Transverse colon (tissue), 4 donors: ENCODE measurements at regions not wholly inside any gene's neighbourhood (a gene's known extent, or its start where the extent isn't known, plus 50 kb on each side); places are given as distances from the start of the nearest gene placed in this dataset.

Source experiments
- DNase-seq: peaks from one replicate; pipeline ENCODE4 v3.0.0-alpha.2; 2019
- H3K27ac ChIP-seq, 4 donors: fragments of 200-600 bp; sonication (generic); 2 replicates each; pipeline ENCODE4 v1.5.1; 2016 to 2018; ENCODE audit warnings: inconsistent platforms in 4 of 4
- H3K27me3 ChIP-seq: fragments of 200-600 bp; sonication (generic); 2 replicates; pipeline ENCODE4 v1.5.1; 2017; ENCODE audit warnings: inconsistent platforms
- H3K36me3 ChIP-seq, 4 donors: fragments of 200-600 bp; sonication (generic); 2 replicates each; pipeline ENCODE4 v1.5.1; 2017 to 2019; ENCODE audit warnings: inconsistent platforms in 4 of 4
- H3K4me1 ChIP-seq, 4 donors: fragments of 200-600 bp; sonication (generic); 2 replicates each; pipeline ENCODE4 v1.5.1; 2017 to 2020; ENCODE audit warnings: inconsistent platforms in 4 of 4
- H3K4me3 ChIP-seq, 4 donors: fragments of 200-600 bp; sonication (generic); 1 replicate in 1 of 4; 2 replicates in 3 of 4; pipeline versions ENCODE4 v1.5.1 to v1.6.1; 2017 to 2019; ENCODE audit warnings: inconsistent platforms in 4 of 4
- H3K9me3 ChIP-seq, 2 donors: fragments of 200-600 bp; sonication (generic); 2 replicates each; pipeline ENCODE4 v1.5.1; 2017 to 2019; ENCODE audit warnings: inconsistent platforms in 2 of 2
- CTCF ChIP-seq, 5 experiments: fragments of 200-600 bp in 3 of 5; fragments of 450-650 bp in 2 of 5; sonication (generic) in 3 of 5; IDR thresholded peaks; 1 replicate in 2 of 5; 2 replicates in 3 of 5; pipeline ENCODE4 v1.5.1; 2016 to 2017; ENCODE audit warnings: antibody characterized with exemption in 5 of 5, inconsistent platforms in 3 of 5, mild to moderate bottlenecking in 2 of 5, moderate library complexity in 1 of 5
- EP300 ChIP-seq: sonication (generic); formaldehyde crosslinking; IDR thresholded peaks from one replicate; pipeline ENCODE4 v1.6.1; 2017; ENCODE audit warnings: antibody characterized with exemption, low read depth
- POLR2A ChIP-seq: fragments of 450-650 bp; IDR thresholded peaks from one replicate; pipeline ENCODE4 v1.6.1; 2016; ENCODE audit warnings: antibody characterized with exemption, mild to moderate bottlenecking, moderate library complexity
- POLR2AphosphoS5 ChIP-seq, 3 donors: sonication (generic); formaldehyde crosslinking; IDR thresholded peaks; one replicate each; pipeline ENCODE4 v1.6.1; 2016; ENCODE audit warnings: antibody characterized with exemption in 3 of 3
- WGBS, 2 donors: methylation state at CpG; one replicate each; pipeline ENCODE4 v1.1.5; 2018; ENCODE audit warnings: low coverage in 1 of 2; 5-methylcytosine and 5-hydroxymethylcytosine counted together
- in situ Hi-C, 4 donors: fragments of 200-750 bp; cut with MboI; loops; one replicate each; pipeline versions ENCODE4 v1.15.0 to v1.15.1; 2017; ENCODE audit warnings: low sequenced_read_pairs in 3 of 4, low pct_ligation_motif_present in 1 of 4, low pct_unique_long_range_greater_than_20kb in 1 of 4
- intact Hi-C: fragments of 100-400 bp; cut with DNase I; formaldehyde crosslinking; loops from one replicate; pipeline ENCODE4 v1.15.1; 2023; ENCODE audit warnings: low total_unique reads

GRCh38 chr1:200272481-200273068, 137.3 kb downstream of the ZNF281 start:
- H3K9me3 ChIP-seq = no peaks in the 10 kb centered on the region

GRCh38 chr1:200269256-200269655, 140.6 kb downstream of the ZNF281 start:
- Histone ChIP-seq H3K27ac (no peak overlapping the region), H3K4me3 (no peak overlapping the region), H3K9me3 (no peaks in the 10 kb centered on the region), H3K27me3 (no peaks in the 10 kb centered on the region), H3K4me1 (no peaks in the 10 kb centered on the region), H3K36me3 (no peaks in the 10 kb centered on the region)
- DNase-seq = no peak
- in situ Hi-C loops (no loop called here), intact Hi-C loops (no loop called here)
- WGBS, 2 donors = 94 to 100% methylated on average over 1 of the region's 1 CpG
- TF ChIP-seq POLR2AphosphoS5 (IDR thresholded peaks at IDR 0.05) (no peak), CTCF (IDR thresholded peaks at IDR 0.05) (no peak), POLR2A (no peak), EP300 (no peak)

More at GRCh38 chr1:200272481-200273068, 137.3 kb downstream of the ZNF281 start:
- H3K27me3 ChIP-seq = no peaks in the 10 kb centered on the region
- in situ Hi-C loops (no loop called here), intact Hi-C loops (no loop called here)
- H3K4me1 ChIP-seq = peaks cover 0 to 10% (median 0%) of the 10 kb centered on the region in 4 donors
- 94 to 98% methylated on average over 3 to 4 of the region's 4 CpGs for WGBS, 2 donors
- H3K36me3 ChIP-seq = no peaks in the 10 kb centered on the region
- no peak overlapping the region for H3K27ac ChIP-seq
- no peak overlapping the region for H3K4me3 ChIP-seq
- TF ChIP-seq POLR2A = no peak
- TF ChIP-seq POLR2AphosphoS5 (IDR thresholded peaks at IDR 0.05) = no peak
- TF ChIP-seq EP300 = no peak
- TF ChIP-seq CTCF (IDR thresholded peaks at IDR 0.05) = no peak
- DNase-seq = no peak

- in situ Hi-C loops = no loop called here
- intact Hi-C loops = no loop called here
Measured at GRCh38 chr1:200267937-200268336, 141.9 kb downstream of the ZNF281 start.

GRCh38 chr1:200267458-200267857, 142.4 kb downstream of the ZNF281 start:
- WGBS, 2 donors = 87 to 95% methylated on average over 4 of the region's 4 CpGs
- TF ChIP-seq POLR2A (no peak), CTCF (IDR thresholded peaks at IDR 0.05) (no peak), EP300 (no peak), POLR2AphosphoS5 (IDR thresholded peaks at IDR 0.05) (no peak)
- no peaks in the 10 kb centered on the region for H3K36me3 ChIP-seq
- no peak overlapping the region for H3K4me3 ChIP-seq
- intact Hi-C loops (no loop called here), in situ Hi-C loops (no loop called here)
- no peaks in the 10 kb centered on the region for H3K27me3 ChIP-seq
- no peak for DNase-seq
- H3K9me3 ChIP-seq = no peaks in the 10 kb centered on the region
- no peaks in the 10 kb centered on the region for H3K4me1 ChIP-seq
- H3K27ac ChIP-seq = no peak overlapping the region

More at GRCh38 chr1:200267937-200268336, 141.9 kb downstream of the ZNF281 start:
- TF ChIP-seq CTCF (IDR thresholded peaks at IDR 0.05) (no peak), POLR2AphosphoS5 (IDR thresholded peaks at IDR 0.05) (no peak), POLR2A (no peak), EP300 (no peak)
- Histone ChIP-seq H3K9me3 (no peaks in the 10 kb centered on the region), H3K4me3 (no peak overlapping the region), H3K36me3 (no peaks in the 10 kb centered on the region), H3K27me3 (no peaks in the 10 kb centered on the region), H3K27ac (no peak overlapping the region), H3K4me1 (no peaks in the 10 kb centered on the region)
- no peak for DNase-seq
- WGBS, 2 donors = 93% methylated on average over 1 of the region's 1 CpG; no CpG with 5 or more reads in 1 of the 2 donors
